GM18507 (cell line): ENCODE measurements at regions not wholly inside any gene's neighbourhood (a gene's known extent, or its start where the extent isn't known, plus 50 kb on each side); places are given as distances from the start of the nearest gene placed in this dataset.
"Not testable (repeated sequence)": the region's sequence is repeated elsewhere in the genome, so short reads cannot be mapped to it uniquely, and the experiment has no call there.

Source experiments
- DNase-seq: peaks from one replicate; pipeline ENCODE4 v3.0.0; 2011; ENCODE audit warnings: low read depth; ENCODE audit not compliant: insufficient read length; ENCODE audit errors: extremely low spot score
- FAIRE-seq: peaks from 2 replicates; lab custom pipeline; 2011; peaks lifted over from hg19 to GRCh38; lab: Jason Lieb, UNC

DNA sequence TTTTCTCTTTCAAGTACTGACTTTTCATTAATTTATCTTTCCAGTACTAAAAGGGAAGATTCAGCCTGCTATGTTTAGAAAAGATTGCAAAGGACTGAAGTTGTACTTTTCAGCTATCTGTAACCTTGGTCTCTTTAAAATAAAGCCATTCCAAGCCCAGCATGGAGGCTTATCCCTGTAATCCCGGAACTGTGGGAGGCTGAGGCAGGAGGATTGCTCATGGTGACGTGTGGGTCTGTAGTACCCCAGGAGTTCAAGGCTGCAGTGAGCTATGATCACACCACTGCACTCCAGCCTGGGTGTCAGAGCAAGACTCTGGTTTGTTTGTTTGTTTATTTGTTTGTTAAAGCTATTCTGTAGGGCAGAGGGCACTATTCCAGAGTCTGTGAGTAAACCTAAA is 50.6 kb upstream of the TMEM170B start:
- DNase-seq (no peak), FAIRE-seq (no peak)

DNA sequence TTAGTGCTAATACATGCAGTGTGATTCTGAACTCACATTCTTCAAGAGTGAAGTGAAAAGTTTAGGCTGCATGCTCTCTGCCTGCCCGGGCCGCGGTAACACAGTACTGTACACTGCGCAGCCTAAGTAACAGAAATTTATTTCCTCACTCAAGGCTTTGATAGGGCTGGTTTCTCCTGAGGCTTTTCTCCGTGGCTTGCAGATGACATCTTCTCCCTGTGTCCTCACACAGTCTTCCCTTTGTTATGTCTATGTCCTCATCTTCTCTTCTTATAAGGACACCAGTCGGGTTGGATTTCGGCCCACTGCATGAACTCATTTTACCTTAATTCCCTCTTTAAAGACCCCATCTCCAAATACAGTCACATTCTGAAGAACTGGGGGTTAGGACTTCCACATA is 51.1 kb upstream of the TMEM170B start:
- no peak for DNase-seq
- no peak for FAIRE-seq

DNA sequence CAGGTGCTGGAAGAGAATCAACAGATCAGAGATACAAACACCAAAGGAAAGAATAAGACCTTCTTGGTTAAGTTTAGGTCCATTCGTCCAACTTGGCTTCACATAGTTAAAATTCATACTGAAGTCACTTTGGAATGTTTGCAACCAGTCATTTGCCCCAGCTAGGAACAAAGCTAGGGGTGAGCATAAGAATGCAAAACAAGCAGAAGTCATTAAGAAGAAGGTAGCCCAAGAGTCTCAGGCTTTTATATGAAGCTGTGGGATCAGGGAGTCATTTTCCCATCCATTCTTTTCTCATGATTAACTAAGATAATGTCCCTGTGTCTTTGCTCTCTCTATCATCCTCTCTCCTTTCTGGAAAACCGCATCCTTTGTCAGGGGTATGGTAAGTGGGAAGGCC is 51.5 kb upstream of the TMEM170B start:
- FAIRE-seq = no peak
- no peak for DNase-seq

DNA sequence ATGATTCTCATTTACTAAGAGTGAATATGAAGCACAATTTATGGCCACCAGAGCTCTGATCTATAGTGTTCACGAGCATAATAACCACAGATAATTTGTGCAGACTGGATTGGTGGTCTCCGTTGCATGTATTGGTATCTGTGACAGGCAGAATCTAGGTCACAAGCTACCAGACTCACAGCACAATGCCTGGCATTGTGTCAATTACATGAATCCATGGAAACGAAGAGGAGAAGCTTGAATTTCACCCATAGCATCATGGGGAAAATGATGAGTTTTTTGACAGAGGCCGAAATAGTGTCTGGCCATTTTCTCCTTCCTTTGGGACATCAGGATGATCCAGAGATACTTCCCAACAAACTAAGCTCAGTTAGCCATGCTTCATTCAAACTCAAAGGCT is 52.3 kb upstream of the TMEM170B start:
- FAIRE-seq (no peak), DNase-seq (no peak)

DNA sequence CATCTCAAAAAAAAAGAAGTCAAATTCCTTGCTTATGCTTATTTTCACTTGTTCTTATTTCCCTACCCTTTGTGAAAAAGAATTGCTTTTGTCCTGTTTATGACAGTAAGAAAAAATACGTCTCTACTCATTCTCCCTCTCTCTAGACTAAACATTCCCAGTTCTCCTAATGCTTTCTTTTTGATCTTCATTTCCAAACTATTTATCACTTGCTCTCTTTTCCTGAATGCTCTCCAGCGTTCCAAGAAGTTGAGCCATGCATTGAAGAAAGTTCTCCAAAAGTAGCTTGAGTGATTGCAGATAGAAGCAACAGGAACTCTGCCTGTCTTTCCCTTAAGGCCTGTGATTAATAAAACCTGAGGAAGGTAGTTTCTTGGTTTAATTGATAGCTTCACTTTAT is 53.1 kb upstream of the TMEM170B start:
- DNase-seq (no peak), FAIRE-seq (no peak)

DNA sequence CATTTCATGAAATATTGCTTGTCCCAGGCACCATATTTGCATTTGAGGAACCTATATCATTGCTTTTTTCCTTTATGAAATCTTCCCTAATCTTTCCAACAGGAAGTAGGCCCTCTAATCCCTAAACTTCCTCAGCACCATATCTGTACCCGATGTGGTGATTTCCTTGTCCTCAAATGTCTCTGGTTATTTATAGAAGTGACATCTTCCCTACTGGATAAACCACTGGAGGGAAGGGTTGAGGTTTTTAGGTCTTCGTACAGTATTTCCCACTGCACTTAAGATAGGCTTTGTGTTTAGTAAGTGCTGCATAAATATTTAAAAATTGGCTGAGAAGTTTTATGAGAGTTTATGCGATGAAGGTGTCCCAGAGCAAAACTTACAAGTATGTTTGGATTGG is 54.9 kb upstream of the TMEM170B start:
- FAIRE-seq (no peak), DNase-seq (no peak)

DNA sequence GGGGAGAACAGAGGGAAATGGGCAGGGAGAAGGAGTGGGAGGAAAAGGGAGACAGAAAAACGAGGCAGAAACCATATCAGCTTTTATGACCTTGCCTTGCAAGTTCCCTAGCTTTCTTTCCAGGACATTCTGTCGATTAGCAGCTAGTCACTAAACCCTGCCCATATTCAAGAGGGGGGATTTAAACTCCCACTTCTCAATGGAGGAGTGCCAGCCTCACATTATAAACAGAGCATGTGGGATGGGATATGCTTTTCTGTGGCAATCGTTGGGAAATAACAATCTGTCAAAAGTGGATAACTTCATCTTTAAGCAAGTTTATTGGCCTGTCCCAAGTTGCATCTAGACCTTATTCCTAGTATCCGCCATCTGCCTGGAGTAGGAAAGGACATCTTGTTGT is 57.0 kb upstream of the TMEM170B start:
- FAIRE-seq = peak; percentile 29
- DNase-seq = no peak

DNA sequence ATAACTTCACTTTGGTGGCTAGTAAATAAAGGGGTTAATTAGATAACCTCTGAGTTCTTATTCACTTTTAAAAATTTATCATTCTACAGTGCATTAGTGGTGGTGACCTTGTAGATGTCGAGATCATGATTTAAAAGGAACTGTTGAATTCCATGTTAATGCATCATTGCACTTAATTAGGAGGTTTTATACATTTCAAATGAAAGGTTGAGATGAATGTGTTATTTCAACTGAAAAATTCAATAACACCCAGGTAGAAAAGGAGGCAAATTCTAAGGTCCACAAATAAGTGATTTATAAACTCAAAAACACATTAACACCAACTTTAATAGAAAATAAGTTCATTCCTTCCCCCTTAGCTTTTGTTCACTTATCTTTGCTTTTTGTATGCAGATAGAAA is 58.3 kb upstream of the TMEM170B start:
- DNase-seq = no peak
- FAIRE-seq = no peak

DNA sequence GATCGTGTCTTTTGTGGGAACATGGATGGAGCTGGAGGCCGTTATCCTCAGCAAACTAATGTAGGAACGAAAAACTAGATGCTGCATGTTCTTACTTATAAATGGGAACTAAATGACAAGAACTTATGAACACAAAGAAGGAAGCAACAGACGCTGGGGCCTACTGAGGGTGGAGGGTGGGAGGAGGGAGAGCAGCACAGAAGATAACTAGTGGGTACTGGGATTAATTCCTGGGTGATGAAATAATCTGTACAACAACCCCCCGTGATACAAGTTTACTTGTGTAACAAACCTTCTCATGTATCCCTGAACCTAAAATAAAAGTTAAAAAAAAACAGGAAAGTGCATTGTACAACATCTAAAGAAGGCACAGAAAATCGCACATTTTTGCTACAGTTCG is 59.0 kb upstream of the TMEM170B start:
- DNase-seq (no peak), FAIRE-seq (peak; percentile 51)

DNA sequence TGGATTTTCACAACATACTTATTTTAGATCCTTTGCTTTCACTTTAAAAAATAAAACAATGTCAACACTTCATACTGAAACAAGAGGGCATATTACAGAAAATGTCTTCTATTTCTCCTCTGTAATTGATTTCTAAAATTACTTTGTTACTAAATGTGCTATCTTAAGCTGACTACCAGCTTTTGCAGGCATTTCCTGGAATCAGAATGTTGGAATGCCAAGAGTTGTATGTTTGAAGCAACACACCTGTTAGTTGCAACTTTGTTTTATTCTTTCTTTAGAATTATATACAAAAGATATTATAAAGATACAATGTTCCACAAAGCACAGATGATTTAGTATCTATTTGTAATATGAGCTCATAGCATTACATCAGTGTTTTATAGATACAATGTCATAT is 62.5 kb upstream of the TMEM170B start:
- FAIRE-seq (no peak), DNase-seq (no peak)

DNA sequence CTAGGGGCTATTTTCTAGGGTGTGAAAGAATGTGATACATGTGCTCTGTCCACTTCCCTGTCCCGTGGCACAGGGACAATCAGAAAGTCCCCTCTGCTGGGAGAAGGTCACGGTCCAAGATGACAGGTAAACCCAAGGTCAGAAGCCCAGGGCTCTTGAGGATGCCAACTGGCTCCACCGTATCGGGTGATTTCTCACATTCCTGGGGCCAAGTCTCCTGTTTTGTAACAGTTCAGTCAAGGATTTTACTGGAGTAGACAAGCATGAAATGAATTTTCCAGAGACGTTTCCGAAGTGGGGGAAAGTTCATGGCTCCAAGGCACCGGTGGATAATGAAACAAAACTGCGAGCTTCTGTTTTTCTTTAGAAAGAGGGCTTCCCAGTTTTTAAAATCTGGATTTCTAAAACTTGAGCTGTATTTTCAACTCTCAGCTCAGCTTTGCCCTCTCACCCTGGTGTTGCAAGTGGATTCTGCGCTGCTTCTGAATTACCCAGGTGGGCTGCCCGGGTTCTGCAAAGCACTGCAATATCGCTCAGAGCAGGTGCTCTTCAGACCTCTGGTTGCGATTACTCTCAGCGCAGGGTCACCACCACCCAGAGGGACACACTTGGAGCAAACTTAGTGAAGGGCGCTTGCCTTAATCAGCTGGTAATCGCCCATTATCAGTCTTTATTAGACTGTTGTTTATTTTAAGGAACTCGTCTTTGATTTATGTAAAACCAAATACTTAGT is 64.4 kb upstream of the TMEM170B start:
- FAIRE-seq (peak; percentile 39), DNase-seq (no peak)

DNA sequence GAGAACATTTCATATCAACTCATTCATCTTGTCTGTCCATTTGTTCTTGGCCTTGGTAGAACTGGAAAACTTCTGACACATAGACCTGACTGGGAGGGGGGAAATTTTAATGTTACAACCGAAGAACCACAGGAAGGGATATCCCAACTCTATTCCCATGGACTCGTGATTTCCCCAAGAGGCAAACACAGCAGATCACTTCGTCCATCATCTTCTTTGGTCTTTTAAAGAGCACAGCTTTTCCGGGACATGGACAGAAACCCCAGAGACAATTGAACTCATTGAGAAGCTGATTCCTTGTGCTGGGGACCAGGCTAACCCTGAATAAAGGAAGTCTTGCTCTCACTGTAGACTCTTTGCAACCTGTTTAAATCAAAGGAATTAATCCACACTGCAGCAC is 66.3 kb upstream of the TMEM170B start:
- FAIRE-seq = no peak
- no peak for DNase-seq

DNA sequence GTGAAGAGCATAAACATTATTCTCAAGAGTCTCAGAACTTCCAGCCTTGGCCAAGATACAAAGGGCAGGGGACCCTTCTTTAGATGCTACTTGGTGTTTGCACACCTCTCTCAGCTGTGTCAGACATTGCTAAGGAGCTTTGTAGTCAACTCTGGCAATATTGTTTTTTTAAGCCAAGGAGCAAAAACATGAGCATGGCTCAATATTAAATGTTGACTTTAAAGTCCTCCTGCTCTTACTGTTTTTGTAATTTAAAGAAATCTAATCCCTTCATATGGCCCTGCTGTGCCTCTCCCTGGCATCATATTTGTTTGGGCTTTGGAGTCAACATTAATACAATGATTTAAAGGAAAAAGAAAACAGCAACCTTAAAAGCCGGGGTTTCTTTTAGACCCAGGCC is 67.9 kb upstream of the TMEM170B start:
- FAIRE-seq (no peak), DNase-seq (no peak)

DNA sequence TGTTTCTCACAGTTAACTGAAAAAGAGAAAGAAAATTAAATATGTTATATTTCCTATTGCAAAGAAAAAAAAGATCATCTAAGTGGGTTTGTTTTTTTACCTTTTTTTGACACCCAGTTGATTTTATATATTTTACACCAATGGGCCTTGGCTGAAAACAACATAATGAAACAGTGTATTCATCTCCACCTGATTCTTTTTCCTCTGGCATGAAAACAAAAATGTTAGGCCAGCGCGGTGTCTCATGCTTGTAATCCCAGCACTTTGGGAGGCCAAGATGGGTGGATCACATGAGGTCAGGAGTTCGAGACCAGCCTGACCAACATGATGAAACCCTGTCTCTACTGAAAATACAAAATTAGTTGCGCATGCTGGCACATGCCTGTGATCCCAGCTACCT is 69.3 kb upstream of the TMEM170B start:
- FAIRE-seq, DNase-seq: not testable (repeated sequence)

DNA sequence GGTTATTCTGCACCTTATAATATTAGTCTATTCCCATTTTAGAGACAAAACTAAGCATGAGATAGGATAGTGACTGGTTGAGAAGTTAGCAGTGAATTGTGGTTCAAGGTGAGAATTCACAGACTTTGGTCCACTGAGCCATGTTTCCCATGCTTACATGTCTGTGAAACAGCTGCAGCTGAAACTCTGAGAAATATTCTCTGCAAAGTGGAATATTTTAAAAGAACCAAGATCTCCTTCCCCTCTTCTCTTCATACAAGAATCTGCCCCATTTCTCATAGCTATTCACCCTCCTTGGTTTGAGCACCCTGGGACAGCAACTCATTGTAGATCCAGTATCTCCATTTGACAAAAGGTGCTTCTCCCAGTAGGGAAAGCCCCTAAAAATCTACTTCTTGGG is 70.2 kb upstream of the TMEM170B start:
- peak; percentile 84 for FAIRE-seq
- no peak for DNase-seq

DNA sequence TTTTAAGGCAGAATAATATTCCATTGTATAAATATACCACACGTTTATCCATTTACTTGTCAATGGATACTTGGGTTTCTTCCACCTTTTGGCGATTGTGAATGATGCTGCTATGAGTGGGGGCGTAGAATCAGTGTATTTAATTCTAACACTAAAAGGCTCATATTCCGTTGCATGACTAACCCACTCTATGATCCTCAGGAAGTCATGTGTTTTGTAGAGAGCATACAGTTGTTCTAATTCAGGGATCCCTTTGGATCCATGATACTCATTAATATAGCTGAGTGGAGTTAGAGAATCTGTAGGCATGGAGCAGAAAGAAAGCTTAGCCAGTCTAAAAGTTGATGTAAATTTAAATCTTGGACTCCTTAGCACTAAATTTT is 74.2 kb upstream of the TMEM170B start:
- FAIRE-seq (no peak), DNase-seq (no peak)

DNA sequence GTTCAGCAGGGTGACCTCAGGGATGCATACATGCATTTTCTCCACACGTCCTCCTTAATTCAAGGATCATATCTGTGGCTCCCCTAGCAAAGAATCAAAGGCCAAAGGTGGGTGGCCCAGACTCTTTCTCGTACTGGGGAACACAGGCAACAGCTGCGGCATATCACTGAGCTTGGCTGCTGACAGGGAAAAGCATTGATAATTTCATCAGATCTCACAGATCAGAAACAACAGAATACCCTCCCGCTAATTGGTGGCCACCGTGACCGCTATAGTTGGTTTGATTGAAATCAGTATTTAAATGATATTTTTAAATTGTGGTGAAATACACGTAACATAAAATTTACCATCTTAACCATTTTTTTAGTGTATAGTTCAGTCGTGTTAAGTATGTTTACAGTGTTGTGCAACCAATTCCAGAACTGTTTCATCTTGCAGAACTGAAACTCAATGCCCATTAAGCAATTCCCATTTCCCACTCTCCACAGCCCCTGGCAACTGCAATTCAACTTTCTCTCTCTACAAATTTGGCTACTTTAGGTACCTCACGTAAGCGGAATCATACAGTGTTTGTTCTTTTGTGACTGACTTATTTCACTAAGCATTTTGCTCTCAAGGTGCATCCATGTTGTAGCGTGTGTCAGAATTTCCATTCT is 74.7 kb upstream of the TMEM170B start:
- FAIRE-seq (no peak), DNase-seq (no peak)

DNA sequence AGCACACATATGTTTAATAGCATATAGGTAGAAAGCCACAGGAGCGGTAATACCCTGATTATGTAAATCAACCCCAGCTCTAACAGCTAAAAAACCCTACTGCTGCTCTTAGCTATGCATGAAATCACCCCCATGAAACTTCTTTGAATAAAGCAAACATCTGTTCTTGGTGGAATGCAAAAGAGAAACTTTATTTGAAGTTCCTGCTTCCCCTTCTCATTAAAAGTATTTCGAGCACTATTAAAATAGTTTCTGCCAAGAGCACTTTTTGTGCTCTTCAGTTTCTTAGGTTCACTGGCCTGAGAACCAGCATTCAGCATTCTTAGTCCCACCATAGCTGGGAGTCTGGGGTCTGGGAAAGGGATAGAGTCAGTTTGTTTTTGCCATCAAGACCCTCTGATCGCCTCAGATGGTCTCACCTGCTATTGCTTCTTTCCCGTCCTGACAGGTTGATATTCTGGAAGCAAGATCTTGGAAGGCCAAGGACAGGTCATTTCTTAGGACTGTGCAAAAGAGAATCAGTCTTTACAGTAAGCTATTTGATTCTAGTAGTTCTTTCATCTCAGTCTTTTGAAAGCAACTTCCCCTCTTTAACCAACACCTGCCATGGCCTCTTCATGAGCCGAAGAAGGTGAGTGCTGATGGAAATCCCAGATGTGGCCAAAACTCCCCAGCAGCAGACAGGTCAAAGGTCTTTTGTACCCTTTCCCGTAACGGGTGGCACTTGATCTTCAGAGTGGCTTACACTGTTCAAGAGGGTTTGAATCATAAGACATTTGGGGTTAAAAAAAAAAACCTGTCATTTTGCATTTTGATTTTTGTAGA is 76.5 kb upstream of the TMEM170B start:
- DNase-seq = no peak
- peak; percentile 94 for FAIRE-seq

DNA sequence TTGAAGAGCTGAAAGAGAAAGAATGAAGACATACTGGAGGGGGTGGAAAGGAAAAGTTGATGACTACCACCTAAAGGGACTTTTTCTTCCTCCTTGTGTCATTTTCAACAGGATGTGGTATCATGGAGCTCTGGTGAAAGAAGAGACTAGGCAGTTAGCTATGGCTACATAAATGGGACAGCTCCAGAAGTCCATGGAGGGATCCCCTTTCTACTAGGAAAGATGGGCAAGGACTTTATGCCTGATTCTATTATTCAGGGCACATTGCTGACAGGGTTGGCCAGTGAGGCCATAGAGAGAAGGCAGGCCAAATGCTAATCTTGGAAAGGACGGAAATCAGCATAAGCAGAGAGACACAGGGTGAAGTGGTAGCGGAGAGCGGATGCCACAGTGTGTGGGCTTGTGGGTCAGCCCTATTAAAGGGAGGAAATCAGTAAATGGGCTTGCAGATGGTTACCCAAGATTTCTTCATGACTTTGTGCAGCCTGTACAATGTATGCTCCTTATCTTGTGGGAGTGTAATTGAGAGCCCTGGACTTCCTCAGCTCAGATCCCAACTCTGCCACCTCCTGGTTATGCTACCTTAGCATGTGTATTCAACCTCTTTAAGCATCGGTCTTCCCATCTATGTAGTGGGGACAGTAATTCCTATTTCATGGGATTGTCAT is 77.4 kb upstream of the TMEM170B start:
- FAIRE-seq = no peak
- DNase-seq = no peak

DNA sequence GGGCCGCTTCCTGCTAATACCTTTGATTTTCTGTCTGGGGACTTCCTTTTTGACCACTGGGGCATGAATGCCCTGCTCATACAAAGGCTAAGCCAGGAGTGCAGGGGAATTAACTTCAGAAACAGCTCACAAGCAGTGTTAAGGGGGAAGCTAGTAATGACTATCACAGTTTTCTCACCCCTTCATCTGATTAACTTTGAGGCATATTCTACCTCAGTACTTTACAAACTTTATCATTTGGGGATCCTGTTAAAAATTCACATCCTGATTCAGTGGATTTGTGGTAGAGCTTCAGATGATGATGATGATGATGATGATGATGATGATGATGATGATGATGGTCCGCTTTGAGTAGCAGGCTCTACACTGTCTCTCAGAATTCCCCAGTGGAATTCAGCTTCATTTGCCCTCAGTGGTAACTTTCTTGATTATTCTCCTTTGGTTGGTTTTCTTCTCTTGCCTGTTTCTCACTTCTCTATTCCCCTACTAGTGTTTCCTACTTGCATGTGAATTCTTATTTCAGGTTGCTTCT is 78.4 kb upstream of the TMEM170B start:
- FAIRE-seq (peak; percentile 95), DNase-seq (peak; percentile 56)
